NCI-H1694 treated with DMSO at 0.1 percent for 48 hours (cell line): ENCODE measurements at regions not wholly inside any gene's neighbourhood (a gene's known extent, or its start where the extent isn't known, plus 50 kb on each side); places are given as distances from the start of the nearest gene placed in this dataset.
"Not testable (repeated sequence)": the region's sequence is repeated elsewhere in the genome, so short reads cannot be mapped to it uniquely, and the experiment has no call there.

ENCODE experiments used
- DNase-seq: peaks from one replicate; lab custom pipeline; 2025; lab: John Stamatoyannopoulos, UW

DNA sequence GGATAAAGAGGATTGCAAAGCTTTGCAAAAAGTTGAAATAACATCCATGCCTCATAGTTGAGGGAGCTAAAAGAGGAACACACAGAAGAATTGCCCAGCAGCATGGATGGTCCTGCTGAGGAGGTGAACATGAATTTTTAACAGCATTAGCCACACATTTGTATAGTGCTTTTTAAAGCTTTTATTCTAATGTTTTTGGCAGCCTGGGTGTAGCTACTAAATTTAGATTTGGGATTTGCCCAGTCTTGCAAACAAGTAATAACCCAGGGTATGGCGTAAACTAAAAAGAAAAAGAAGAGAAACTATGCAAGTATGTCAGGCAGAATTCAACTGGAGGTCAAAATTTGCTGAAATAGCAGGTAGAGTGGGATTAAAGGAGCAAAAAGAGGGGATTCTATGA lies 75.1 kb upstream of the PTPRK start:
- DNase-seq: no peak

DNA sequence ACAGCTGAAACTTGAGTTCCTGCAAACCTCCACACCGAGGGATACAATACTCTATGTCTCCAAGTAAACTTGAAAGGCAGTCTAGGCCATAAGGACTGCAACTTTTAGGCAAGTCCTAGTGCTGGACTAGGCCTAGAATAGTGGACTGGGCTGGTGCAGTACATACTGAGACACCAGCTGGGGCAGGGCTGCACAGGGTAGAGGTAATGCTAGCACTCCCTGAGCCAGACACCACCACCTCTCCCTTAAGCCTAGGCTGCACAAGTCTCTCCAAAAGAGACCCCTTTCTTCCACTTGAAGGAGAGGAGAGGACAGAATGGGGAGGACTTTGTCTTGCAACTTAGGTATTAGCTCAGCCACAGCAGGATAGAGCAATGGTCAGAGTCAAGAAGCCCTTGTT lies 65.7 kb upstream of the PTPRK start:
- DNase-seq: no peak

DNA sequence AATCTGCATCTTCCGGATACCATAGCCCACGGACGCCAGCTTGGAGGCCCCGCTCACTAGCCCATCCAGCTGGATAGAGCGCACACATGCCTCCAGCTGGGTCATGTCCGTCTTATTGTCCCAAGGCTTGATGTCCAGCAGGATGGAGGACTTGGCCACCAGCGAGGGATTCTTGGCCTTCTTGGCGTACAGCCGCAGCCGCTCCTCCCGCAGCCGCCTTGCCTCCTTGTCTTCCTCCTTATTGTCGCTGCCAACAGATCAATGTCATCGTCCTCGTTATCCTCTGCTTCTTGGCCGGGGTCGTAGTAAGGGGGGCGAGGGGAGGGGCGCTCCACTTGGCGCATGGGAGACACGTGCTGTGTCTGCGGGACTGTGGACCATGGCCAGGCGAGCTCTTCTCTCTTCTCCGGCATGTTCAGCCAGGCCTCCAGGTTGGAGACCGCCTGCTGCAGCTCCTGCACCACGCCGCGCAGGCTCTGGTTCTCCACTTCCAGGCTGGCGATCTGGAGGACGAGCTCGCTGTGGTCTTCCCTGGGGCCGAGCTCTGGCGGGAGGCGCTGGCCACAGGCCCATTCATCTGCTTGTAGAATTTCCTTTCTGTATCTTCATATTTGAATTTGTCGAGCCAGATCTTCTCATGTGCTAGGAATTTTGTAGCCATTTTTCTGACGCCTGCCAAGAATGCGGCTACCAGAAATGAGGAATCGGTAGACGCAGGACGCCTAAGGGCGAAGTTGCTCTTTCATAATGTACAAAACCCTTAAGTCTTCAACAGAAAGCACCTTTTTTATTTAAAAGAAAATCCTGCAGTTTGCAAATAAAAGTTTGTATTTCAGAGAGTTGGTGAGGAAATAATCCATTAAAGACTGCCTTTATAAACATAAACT lies 60.1 kb upstream of the PTPRK start:
- DNase-seq: no peak

DNA sequence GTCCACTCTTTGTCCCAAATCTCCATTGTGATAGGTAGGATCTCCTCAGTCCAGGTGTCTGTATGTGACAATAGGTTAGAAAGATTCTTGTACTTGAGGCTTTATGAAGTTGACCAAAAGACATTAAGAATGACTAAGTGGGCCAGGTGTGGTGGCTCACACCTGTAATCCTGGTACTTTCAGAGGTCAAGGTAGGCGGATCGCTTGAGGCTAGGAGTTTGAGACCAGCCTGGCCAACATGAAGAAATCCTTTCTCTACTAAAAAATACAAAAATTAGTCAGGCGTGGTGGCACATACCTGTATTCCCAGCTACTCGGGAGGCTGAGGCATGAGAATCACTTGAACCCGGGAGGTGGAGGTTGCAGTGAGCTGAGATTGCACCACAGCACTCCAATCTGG lies 54.9 kb upstream of the PTPRK start:
- DNase-seq: not testable (repeated sequence)

DNA sequence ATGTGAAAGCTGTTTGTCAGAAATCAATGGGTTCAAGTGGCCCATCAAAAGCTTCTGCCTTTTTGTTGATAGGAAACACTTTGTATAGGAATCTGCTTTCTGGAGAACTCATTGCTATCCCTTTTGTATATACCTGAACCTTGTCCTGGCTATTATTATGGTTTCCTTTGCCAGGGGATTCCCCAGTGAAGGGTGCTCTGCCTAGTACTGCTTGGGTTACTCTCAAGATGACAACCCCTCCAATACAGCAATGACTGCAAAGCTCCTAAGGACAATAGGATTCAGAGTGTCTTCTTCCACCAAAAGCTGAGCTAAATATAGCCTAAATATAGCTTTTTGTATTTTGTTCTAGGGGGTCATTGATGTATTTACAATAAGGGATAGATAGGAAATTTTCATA lies 54.0 kb upstream of the PTPRK start:
- DNase-seq: no peak

DNA sequence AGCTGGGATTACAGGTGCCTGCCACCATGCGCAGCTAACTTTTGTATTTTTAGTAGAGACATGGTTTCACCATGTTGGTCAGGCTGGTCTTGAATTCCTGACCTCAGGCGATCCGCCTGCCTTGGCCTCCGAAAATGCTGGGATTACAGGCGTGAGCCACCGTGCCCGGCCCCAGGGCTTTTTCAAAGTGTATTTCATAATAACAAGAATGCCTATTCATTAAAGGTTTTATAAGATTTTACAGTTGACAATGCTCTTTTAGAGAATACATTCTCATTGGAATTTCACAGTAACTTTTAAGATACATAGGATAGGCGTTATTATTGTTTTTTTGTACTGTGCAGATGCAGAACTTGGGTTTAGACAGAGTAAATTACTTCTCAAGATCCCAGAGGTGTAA lies 52.6 kb upstream of the PTPRK start:
- DNase-seq: no peak

DNA sequence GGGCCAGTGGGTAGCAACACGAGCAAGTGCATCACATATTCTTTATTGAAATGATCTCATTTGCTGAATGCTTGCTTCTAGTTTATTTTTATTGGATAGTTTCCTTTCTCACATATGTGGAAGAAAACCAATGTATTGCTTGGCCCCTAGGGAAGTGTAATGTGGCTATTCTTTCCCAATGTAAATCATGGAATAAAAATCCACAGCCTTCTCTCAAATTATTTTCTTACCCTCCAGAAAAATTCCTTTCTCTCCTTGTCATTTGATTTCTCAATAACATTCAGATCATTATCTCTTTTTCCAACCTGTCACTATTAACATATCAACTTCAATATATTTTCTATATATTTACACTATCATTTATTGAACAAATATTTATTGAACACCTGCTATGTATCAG lies 51.9 kb upstream of the PTPRK start:
- DNase-seq: no peak

DNA sequence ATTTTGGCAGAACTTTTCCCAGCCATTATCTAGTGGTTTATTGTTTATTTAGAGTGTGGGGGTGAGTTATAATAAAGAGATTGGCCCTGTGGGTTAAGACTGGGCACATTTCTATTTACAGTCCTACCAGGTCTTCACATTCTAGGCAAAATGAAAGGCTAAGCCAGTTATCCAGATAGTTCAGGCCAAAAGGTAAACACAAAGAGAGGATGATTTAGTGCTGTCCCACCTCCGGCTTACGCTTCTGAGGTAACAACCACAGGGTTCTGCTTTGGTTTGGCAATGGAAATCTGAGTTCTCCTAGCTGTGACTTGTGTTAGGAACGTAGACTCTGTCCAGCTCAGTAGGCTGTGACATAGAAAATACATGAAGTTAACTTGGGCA lies 50.3 kb upstream of the PTPRK start:
- no peak for DNase-seq

DNA sequence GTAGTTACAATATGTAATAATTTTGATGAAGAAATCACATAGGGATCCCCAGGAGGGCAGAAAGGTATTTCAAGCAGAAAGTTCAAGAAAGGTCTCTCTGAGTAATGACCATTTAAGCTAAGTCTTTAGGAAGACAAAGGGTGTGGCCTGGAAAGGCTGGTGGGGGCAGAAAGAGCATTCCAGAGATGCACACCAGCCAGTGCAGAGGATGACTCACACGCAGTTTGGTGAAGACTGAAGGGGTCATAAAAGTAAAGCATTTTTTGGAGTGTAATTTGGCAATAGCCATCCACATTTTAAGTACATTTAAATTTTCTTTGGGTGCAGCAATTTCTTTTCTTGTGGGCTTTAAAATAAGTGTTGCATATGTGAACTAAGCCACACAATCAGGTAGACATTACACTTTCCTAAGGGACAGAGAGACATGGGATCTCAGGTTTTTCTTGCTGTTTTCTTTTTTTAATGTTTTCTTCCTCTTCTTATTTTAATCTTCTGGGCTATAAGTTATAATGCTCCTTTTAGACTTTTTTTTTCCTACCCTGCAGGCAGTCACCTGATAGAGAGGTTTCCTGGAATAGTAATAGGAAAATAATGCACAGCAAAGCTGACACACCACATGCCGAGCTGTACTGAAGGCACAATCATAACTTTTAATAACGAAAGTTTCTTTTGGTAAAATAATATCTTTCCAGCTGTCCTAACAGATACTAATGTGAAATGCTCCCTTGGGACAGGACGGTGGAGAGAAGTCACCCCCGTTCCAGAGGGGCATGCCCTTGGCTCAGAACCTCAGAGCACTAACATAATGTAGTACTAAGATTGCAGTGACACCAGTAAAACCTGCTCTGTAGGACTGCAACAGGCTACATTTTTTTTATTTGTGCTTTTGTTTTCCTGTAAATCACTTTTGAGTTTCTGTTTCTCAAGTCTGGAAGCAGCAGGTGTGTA lies 49.6 kb upstream of the PTPRK start:
- no peak for DNase-seq
